Ovary (tissue), 7 donors: ENCODE measurements at regions not wholly inside any gene's neighbourhood (a gene's known extent, or its start where the extent isn't known, plus 50 kb on each side); places are given as distances from the start of the nearest gene placed in this dataset.

ENCODE experiments used
- DNase-seq, 5 donors: peaks; one replicate each; pipeline ENCODE4 v3.0.0-alpha.2; 2019 to 2020
- H3K27ac ChIP-seq, 2 donors: fragments of 200-600 bp; one replicate each; pipeline versions ENCODE4 v1.5.1 to v1.8.0; 2019 to 2022
- H3K27me3 ChIP-seq: fragments of 200-600 bp; one replicate; pipeline ENCODE4 v1.8.0; 2022
- H3K36me3 ChIP-seq: fragments of 200-600 bp; sonication (generic); one replicate; pipeline ENCODE4 v1.5.1; 2019
- H3K4me1 ChIP-seq: one replicate; pipeline ENCODE4 v1.8.1; 2013; ENCODE audit warnings: mild to moderate bottlenecking, moderate library complexity; ENCODE audit not compliant: insufficient read depth
- H3K4me3 ChIP-seq: fragments of 200-600 bp; sonication (generic); one replicate; pipeline ENCODE4 v1.5.1; 2017
- H3K9me3 ChIP-seq, 2 donors: fragments of 200-600 bp in 1 of 2; sonication (generic) in 1 of 2; one replicate each; pipeline versions ENCODE4 v1.5.1 to v1.8.1; 2013 to 2019; ENCODE audit warnings: mild to moderate bottlenecking in 1 of 2, moderate library complexity in 1 of 2
- EP300 ChIP-seq: sonication (generic); formaldehyde crosslinking; IDR thresholded peaks from one replicate; pipeline ENCODE4 v1.6.1; 2017; ENCODE audit warnings: antibody characterized with exemption
- POLR2A ChIP-seq: fragments of 450-650 bp; IDR thresholded peaks from one replicate; pipeline ENCODE4 v1.6.1; 2017; ENCODE audit warnings: antibody characterized with exemption, mild to moderate bottlenecking, moderate library complexity
- WGBS, 3 donors: extraction: QIAGEN DNeasy Blood & Tissue Kit in 1 of 3; methylation state at CpG; one replicate each; pipeline versions ENCODE4 v1.1.5 to v1.1.7; 2013 to 2017; 5-methylcytosine and 5-hydroxymethylcytosine counted together
- intact Hi-C, 4 donors: fragments of 100-400 bp; cut with DNase I; formaldehyde crosslinking; loops; one replicate each; pipeline versions ENCODE4 v1.11.0 to v1.15.1; 2022 to 2023
- TF ChIP-seq, protein P1 (sequence below), 3 donors: fragments of 450-650 bp in 2 of 3; fragments of 200-600 bp in 1 of 3; IDR thresholded peaks; one replicate each; pipeline versions ENCODE4 v1.5.1 to v1.8.0; 2016 to 2022; ENCODE audit warnings: antibody characterized with exemption in 3 of 3, mild to moderate bottlenecking in 1 of 3
- donor health status: DM: no; HTN: no; CAD: no; lungs with moderate emphysema.
- donor health status: DM: no; HTN: no; CAD: no.
- donor health status: Bipolar disorder and iron deficiency.
- donor health status: DM: no; HTN: no; CAD: no.
- donor health status: DM: yes; HTN: yes; CAD: no.

DNA sequence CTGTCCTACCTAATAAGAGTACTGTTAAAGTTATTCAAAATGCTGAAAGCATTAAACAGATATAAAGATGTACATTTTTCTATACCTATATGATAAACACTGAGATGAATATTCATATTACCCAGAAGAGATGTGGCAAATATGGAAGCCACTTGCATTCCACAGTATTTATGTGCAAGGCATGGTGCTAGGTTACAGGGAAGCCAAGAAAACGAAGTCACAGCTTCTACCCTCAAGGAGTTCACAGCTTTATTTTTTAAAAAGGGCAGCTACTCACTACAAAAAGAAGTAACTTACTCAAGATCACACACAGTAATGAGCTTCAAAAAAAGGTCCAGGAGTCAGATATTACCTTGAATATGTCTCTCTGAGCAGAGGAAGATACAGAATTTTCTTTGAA lies 484.6 kb downstream of the ZNF608 start:
- intact Hi-C loops: no loop called here
- H3K27me3 ChIP-seq: no peaks in the 10 kb centered on the region
- DNase-seq: no peak
- no peaks in the 10 kb centered on the region for H3K9me3 ChIP-seq
- H3K27ac ChIP-seq: no peak overlapping the region
- no peak overlapping the region for H3K4me3 ChIP-seq
- 68 to 79% (median 78%) methylated on average over 1 of the region's 1 CpG for WGBS, 3 donors
- no peaks in the 10 kb centered on the region for H3K4me1 ChIP-seq
- no peaks in the 10 kb centered on the region for H3K36me3 ChIP-seq
- TF ChIP-seq, protein P1, sequence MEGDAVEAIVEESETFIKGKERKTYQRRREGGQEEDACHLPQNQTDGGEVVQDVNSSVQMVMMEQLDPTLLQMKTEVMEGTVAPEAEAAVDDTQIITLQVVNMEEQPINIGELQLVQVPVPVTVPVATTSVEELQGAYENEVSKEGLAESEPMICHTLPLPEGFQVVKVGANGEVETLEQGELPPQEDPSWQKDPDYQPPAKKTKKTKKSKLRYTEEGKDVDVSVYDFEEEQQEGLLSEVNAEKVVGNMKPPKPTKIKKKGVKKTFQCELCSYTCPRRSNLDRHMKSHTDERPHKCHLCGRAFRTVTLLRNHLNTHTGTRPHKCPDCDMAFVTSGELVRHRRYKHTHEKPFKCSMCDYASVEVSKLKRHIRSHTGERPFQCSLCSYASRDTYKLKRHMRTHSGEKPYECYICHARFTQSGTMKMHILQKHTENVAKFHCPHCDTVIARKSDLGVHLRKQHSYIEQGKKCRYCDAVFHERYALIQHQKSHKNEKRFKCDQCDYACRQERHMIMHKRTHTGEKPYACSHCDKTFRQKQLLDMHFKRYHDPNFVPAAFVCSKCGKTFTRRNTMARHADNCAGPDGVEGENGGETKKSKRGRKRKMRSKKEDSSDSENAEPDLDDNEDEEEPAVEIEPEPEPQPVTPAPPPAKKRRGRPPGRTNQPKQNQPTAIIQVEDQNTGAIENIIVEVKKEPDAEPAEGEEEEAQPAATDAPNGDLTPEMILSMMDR (IDR thresholded peaks at IDR 0.05): no peak

DNA sequence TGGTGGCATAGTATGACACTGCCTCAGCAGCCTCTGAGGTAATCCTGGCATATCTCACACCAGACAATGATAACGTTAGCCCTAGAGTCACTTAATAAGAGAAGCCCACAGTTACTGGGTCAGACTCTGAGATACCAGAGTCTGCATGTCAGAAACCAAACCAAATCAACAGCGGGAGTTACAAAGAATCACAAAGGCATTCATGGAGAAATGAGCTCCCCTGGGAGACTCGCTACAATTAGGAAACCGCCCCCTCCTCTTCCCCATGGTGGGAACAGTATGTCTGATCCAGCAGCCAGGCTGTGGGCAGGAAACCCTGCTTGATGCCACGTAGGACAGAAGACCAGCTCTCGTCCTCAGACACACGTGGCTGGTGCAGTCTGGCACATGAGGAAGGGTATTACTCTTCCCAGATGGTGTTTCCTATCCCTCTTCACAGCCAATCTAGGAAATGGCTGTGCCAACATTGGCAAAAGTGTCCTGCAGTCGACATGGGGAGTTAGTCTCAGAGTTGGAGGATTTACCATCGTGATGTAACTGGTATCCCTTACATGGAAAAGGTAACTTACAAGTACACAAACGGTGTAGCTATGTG lies 485.4 kb downstream of the ZNF608 start:
- H3K9me3 ChIP-seq: no peaks in the 10 kb centered on the region
- 88 to 92% (median 88%) methylated on average over 10 of the region's 10 CpGs for WGBS, 3 donors
- H3K27me3 ChIP-seq: no peaks in the 10 kb centered on the region
- H3K27ac ChIP-seq: no peak overlapping the region
- no peak overlapping the region for H3K4me3 ChIP-seq
- intact Hi-C loops: no loop called here
- no peak for DNase-seq
- TF ChIP-seq POLR2A (no peak), EP300 (no peak)
- TF ChIP-seq, protein P1 (IDR thresholded peaks at IDR 0.05): no peak
- no peaks in the 10 kb centered on the region for H3K36me3 ChIP-seq
- no peaks in the 10 kb centered on the region for H3K4me1 ChIP-seq

DNA sequence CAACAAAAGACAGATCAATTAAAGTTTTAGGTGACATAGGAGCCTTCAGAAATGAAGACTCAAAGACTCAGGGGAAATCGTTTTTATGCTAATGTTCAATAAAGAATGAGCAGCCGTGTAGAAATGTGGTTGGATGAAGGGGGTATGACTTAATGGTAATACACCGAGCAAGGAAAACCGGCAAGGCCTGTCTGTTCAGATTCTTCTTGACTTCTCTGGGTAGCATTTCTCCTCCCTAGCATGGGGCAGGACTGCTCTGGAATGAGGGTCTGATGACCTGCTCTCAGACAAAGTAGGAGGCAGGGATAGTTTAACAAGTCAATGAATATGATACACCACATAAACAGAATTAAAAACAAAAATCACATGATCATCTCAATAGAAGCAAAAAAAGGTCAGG lies 487.4 kb downstream of the ZNF608 start:
- Histone ChIP-seq H3K36me3 (no peaks in the 10 kb centered on the region), H3K27ac (no peak overlapping the region), H3K27me3 (no peaks in the 10 kb centered on the region), H3K9me3 (no peaks in the 10 kb centered on the region), H3K4me1 (no peaks in the 10 kb centered on the region), H3K4me3 (no peak overlapping the region)
- WGBS, 3 donors: 94 to 96% (median 94%) methylated on average over 4 of the region's 4 CpGs
- no peak for DNase-seq
- intact Hi-C loops: no loop called here
- TF ChIP-seq, protein P1 (IDR thresholded peaks at IDR 0.05): no peak
- TF ChIP-seq EP300 (no peak), POLR2A (no peak)

DNA sequence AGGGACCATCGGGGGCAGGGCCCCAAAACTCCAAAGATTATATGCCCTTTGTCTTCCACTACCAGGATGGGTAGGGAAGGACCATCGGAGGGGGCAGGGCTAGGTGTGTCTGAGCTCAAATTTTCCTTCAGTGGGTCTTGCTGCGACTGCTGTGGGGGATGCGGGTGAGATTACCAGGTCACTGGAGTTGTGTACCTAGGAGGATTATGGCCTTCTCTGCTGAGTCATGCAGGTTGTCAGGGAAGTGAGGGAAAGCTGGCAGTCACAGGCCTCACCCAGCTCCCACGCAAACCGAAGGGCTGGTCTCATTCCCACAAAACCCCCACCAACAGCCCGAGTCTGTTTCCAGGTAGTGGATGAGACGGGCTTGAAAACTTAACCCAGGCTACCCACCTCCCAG lies 489.4 kb downstream of the ZNF608 start:
- Histone ChIP-seq H3K9me3 (no peaks in the 10 kb centered on the region), H3K36me3 (no peaks in the 10 kb centered on the region), H3K27me3 (no peaks in the 10 kb centered on the region), H3K27ac (no peak overlapping the region), H3K4me1 (no peaks in the 10 kb centered on the region), H3K4me3 (no peak overlapping the region)
- no peak for DNase-seq
- no peak for TF ChIP-seq POLR2A
- WGBS, 3 donors: 94 to 95% (median 95%) methylated on average over 8 of the region's 8 CpGs
- intact Hi-C loops: no loop called here

DNA sequence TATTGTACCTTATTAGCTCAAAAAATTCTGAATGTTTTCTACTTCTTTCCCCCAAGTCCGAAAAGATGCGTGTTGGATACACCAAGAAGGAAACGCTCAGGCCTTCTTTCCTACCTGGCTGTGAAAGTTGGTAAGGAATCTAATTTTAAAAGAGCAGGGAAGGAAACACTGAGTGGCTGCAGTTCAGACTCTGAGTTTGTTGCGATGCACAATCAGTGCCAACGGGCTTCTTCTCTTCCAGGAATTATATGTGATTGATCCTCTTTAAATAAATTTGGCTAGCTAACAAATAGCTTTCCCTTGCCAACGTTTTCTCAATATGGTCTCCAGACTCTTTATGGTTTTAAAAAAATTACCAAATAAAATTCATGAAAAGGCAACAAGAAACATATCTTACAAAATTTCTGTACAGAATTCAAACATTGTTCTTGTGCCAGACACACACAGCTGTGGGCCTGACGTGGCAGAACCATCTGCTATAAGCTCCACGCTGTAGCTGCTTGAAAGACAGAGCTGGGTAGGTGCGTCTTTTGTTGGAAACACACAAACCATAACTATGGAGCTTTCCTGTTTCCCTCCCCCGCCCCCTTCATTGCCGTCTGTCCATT lies 493.1 kb downstream of the ZNF608 start:
- no peak for DNase-seq
- no peaks in the 10 kb centered on the region for H3K36me3 ChIP-seq
- no peaks in the 10 kb centered on the region for H3K27me3 ChIP-seq
- no peak overlapping the region for H3K27ac ChIP-seq
- intact Hi-C loops: no loop called here
- WGBS, 3 donors: 31 to 55% (median 46%) methylated on average over 11 of the region's 11 CpGs
- no peaks in the 10 kb centered on the region for H3K9me3 ChIP-seq
- TF ChIP-seq, protein P1 (IDR thresholded peaks at IDR 0.05): no peak
- TF ChIP-seq EP300 (no peak), POLR2A (no peak)
- no peak overlapping the region for H3K4me3 ChIP-seq
- no peaks in the 10 kb centered on the region for H3K4me1 ChIP-seq
